Stimulated activated CD4-positive, alpha-beta T cell treated with anti-CD3 and anti-CD28 coated beads, TNF-alpha, amount 100 ng/mL, for 24 hours (primary cell): ENCODE measurements at regions not wholly inside any gene's neighbourhood (a gene's known extent, or its start where the extent isn't known, plus 50 kb on each side); places are given as distances from the start of the nearest gene placed in this dataset.

Source experiments
- DNase-seq, 3 experiments: peaks; one replicate each; pipeline ENCODE4 v3.0.0-alpha.2; 2020; ENCODE audit warnings: low read depth in 3 of 3

- no peak for DNase-seq
Measured at GRCh38 chr2:39514825-39515224, 77.7 kb upstream of the MAP4K3 start.

- no peak for DNase-seq
Measured at GRCh38 chr2:39515273-39515896, 78.3 kb upstream of the MAP4K3 start.

DNA sequence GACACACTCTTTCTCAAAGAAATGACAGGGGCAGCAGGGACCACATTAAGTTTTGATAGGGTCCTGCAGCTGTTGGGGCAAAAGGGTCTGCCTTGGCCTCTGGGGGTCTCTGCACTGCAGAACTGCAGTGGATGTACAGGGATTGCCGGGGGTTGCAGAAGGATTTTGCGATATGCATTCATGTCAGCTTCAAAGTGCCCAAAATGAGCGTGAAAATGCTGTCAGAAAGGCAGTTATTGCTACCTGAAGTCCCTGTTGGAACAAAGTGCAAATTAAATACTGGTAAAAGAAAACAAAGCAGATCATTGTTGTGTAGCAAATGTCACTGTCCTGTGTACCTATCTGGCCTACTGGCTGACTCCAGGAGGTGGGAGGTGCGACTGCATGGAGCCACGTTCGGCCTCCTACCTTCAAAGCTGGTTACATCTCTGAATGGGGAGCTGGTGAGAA is 78.8 kb upstream of the MAP4K3 start:
- DNase-seq, result no peak

- no peak for DNase-seq
Measured at GRCh38 chr2:39516347-39517101, 79.4 kb upstream of the MAP4K3 start.

GRCh38 chr2:39517102-39517436 is 80.0 kb upstream of the MAP4K3 start:
- DNase-seq, result no peak

DNA sequence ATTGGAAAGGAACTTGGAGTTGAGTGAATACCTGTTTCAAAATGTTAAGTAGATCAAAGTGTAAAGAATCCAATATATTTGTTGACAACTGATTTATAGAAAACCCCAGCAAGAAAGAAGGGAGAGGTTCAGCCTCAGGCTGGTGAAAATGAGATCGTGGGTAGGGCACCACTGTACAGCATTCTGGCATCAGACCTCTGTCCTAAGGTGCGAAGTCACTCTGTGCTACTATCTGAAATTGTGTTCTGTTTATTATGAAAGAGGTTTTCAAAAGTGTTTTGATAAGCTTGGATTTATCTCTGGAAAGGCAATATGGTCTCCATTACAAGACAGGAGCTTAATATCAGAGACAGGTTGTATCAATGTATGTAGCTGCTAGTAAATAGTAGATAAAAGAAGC is 80.5 kb upstream of the MAP4K3 start:
- no peak for DNase-seq

GRCh38 chr2:39519886-39520285 is 82.8 kb upstream of the MAP4K3 start:
- DNase-seq, result no peak

- DNase-seq, result no peak
Measured at GRCh38 chr2:39521876-39522517, 84.9 kb upstream of the MAP4K3 start.

- no peak for DNase-seq
Measured at GRCh38 chr2:39522518-39522877, 85.4 kb upstream of the MAP4K3 start.

DNA sequence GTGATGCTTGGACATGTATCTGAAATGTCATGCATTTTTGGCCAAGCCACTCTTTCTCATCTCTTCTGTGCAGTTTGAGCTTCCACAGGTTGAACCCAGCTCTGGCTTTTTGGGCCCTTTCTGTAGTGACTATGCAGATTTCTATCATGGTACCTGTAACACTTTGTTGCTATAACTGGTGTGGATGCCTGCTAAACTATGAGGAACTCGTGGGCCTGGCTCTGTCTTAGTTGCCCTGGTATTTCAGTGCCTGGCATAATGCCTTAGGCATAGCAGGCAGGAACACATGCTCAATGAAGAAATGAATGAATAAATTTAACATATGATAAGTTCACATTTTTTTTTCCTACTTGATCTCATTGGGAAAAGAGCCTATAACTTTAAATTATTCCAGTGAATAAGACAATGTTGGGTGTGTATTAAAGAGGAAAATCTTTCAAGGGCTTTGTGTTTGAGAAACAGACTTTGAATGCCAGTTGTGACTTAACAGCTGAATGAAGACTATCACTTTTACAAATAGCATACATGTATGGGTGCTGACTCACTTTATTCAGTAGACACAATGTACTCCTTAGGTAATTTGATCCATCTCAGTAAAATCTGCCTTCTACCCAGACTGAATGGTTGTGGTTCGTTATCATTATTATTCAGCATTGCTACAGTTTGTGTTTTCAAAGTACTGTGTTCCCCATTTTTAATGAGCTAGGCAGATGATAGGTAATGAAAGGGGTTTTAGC is 86.4 kb upstream of the MAP4K3 start:
- no peak for DNase-seq

GRCh38 chr2:39524061-39524460 is 87.0 kb upstream of the MAP4K3 start:
- DNase-seq, result no peak

DNA sequence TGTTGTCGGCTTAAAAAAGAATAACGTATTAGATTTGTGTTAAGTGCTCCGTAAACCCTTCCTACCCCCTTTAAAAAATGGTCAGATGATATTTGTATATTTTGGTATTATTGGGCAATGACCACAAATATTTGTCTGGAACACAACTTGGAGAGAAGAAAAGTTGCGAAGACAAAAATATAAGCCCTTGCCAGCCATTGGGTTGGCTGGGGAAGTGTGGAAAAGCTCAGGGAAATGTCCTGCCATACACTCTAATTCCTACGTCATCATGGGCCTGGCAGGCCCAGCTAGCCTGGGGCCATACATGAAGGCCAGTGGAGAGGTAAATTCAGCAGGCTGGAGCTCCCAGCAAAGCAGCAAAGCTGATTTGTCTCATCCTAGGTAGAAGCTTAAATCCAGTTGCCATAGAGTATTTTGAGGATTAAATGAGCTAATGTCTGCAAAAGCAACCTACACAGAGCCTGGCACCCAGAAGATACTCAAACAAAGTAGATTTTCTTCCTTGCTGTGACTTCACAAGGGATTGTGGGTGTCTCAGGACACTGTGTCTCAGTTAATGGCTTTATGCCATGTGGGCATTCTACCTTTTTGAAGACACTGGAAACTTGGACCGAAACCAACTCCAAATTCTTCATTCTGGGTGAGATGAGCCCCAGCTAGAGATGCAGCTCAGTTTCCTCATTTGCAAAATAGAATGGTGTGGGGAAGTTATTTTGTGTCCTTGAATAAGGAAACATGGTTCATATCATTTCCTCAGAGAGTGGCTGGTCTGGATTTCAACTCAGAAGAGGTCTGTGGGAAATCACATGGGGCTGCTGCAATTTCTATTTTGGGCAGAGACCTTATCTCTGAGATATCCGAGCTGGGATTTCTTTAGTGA is 87.9 kb upstream of the MAP4K3 start:
- DNase-seq, result no peak

DNA sequence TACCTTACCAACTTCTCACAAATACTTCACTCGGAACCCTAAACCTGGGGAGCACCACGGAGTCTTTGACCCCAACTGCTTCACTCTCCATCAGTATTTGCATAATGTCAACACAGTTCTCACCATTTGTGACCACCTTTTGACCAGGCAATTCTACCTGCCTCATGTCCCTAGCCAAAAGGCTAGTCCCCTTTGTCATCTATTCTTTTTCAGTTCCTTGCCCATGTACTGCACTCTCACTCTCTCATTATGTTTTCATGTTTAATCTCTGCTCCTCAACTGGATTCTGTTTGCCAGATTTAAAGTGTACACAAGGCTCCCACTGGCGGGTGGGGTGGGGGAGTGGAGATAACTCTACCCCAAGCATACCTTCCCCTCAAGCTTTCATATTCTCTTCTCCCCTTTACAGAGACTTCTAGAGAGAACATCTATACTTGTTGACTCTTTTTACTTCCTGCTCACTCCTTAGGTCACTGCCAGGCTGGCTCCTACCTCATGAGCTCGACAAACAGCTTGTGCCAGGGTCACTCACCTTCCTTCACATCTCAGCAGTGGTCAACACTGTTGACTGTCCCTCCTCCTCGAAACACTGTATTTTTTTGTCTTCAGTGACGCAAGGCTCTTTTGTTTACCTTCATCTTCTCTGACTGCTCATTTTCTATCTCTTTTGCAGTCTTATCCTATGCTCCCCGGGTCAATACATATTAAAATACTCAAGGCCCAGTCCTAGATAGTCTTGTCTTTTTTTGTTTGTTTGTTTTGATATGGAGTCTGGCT is 88.7 kb upstream of the MAP4K3 start:
- no peak for DNase-seq

DNA sequence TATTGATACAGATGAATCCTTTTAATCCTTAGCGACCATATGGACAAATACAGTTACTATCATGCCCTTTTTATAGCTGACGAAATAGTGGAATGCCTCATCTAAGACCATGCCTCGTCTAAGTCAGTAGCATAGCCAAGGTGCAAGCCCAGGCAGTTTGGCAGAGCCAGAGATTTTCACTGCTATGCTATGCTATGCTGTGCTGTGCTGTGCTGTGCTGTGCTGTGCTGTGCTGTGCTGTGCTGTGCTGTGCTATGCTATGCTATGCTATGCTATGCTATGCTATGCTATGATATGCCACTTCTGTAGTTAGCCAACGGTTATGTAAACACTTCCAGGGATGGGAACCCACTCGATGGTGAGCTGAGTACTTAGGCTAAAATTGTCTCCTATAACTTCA is 91.6 kb upstream of the MAP4K3 start:
- DNase-seq, result no peak

GRCh38 chr2:39529836-39530235 is 92.8 kb upstream of the MAP4K3 start:
- DNase-seq, result no peak

GRCh38 chr2:39530411-39530866 is 93.4 kb upstream of the MAP4K3 start:
- no peak for DNase-seq

DNA sequence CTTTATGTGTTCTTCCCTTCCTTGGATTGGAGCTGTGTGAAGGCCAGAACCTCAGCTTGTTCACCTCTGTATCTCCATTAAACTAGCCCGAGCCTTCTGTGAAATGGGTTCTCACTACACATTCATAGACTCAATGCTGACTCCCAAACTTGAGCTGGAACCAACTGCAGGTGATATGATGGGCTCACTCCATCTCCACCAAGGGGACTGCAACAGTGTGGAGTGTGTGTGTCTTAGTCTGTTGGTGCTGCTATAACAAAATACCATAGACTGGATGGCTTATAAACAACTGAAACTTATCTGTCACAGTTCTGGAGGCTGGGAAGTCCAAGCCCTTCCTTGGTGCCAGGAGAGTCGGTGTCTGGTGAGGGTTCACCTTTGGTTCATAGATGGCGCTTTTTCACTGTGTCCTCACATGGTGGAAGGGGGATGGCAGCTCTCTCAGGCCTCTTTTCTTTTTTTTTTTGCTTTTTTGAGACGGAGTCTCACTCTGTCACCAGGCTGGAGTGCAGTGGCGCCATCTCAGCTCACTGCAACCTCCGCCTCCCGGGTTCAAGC is 94.2 kb upstream of the MAP4K3 start:
- no peak for DNase-seq

GRCh38 chr2:39532933-39533332 is 95.8 kb upstream of the MAP4K3 start:
- no peak for DNase-seq

GRCh38 chr2:39534095-39534711 is 97.1 kb upstream of the MAP4K3 start:
- DNase-seq, result no peak

- no peak for DNase-seq
Measured at GRCh38 chr2:39535636-39536185, 98.6 kb upstream of the MAP4K3 start.
